ENCODE measurements at regions not wholly inside any gene's neighbourhood (a gene's known extent, or its start where the extent isn't known, plus 50 kb on each side); places are given as distances from the start of the nearest gene placed in this dataset.

DNA sequence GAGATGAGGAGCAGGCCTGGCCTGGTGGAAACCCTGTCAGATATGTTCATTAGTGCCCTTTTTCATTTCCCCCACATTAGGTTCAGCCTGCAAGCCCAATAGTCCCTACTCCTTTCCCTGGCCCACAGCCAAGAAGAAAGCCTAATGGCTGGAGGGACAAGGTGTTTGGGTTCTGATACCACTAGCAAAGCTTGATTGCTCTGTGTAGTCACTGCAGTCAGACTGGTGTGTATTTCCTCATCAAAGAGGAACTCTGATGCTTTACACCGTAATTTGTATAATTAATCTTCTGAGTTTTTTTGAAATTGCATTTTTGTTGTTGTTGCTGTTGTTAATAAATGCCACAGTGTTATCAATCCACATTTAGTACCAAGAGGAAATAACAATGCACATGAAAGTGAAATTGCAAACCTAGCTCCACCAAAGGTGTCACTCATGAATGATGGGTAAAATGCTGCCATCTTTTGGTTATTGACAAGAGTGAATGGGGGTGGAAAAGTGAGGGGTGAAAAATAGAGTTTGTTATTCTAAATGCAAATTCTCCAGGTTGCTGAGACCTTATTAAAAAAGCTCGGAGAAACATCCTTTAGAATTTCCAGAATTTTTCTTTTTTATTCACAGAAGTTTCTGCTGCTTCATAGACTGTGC is 320.2 kb upstream of the POU3F2 start:
- Histone ChIP-seq H3K79me2 (ENCODE audit: insufficient read depth, low read length) (no peaks in the 10 kb centered on the region), H3K4me1 (ENCODE audit: insufficient read depth, low read length, poor library complexity, severe bottlenecking) (no peaks in the 10 kb centered on the region), H3K36me3 (ENCODE audit: insufficient read depth, low read length) (no peaks in the 10 kb centered on the region), H3K4me2 (ENCODE audit: low read depth, low read length, poor library complexity, severe bottlenecking) (no peak overlapping the region), H3K9ac (ENCODE audit: low read depth, low read length, poor library complexity, severe bottlenecking) (no peak overlapping the region), H3K9me2 (replicated peaks; ENCODE audit: low read depth, low read length) (no peaks in the 10 kb centered on the region), H3K4me3 (ENCODE audit: low read length, poor library complexity, severe bottlenecking) (no peak overlapping the region), H2AFZ (ENCODE audit: low read length) (no peak overlapping the region), H3K9me3 (ENCODE audit: insufficient read depth, low read depth, low read length) (no peaks in the 10 kb centered on the region), H3F3A (ENCODE audit: low read depth) (no peaks in the 10 kb centered on the region), H3K27me3 (ENCODE audit: insufficient read depth, low read length, poor library complexity, severe bottlenecking) (no peaks in the 10 kb centered on the region), H4K20me1 (ENCODE audit: insufficient read depth, low read length, poor library complexity, severe bottlenecking) (no peaks in the 10 kb centered on the region)
- TF ChIP-seq EZH2phosphoT487 (IDR thresholded peaks at IDR 0.05; ENCODE audit: borderline replicate concordance) (no peak), CTCF (conservative IDR thresholded peaks at IDR 0.05; ENCODE audit: low read length) (0 out of 2 replicates have a peak, but pooled peaks have one; percentile 14)

DNA sequence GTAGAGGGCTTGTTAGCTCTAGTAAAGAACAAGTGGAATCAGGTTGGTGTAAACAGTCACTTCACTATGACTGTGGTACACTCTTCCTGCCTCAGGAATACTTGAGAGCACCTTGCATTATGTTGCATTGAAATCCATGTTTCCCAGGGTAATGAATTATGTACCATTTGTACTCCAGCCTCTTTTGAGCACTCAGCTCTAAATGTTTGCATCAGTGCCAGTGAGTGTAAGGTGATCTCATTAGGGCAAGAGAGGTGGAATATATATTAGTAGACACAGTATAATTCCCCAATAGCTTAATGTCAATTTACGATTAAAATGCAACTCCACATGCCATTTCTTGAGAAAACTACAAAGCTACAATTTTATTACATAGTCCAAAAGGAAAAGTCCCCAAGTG is 319.6 kb upstream of the POU3F2 start:
- no peak overlapping the region for H3K4me2 ChIP-seq (ENCODE audit: low read depth, low read length, poor library complexity, severe bottlenecking)
- H3K27me3 ChIP-seq (ENCODE audit: insufficient read depth, low read length, poor library complexity, severe bottlenecking) = no peaks in the 10 kb centered on the region
- H4K20me1 ChIP-seq (ENCODE audit: insufficient read depth, low read length, poor library complexity, severe bottlenecking) = no peaks in the 10 kb centered on the region
- no peaks in the 10 kb centered on the region for H3K9me2 ChIP-seq (replicated peaks; ENCODE audit: low read depth, low read length)
- no peak overlapping the region for H3K9ac ChIP-seq (ENCODE audit: low read depth, low read length, poor library complexity, severe bottlenecking)
- H2AFZ ChIP-seq (ENCODE audit: low read length) = no peak overlapping the region
- TF ChIP-seq CTCF (conservative IDR thresholded peaks at IDR 0.05; ENCODE audit: low read length) = no peak
- TF ChIP-seq EZH2phosphoT487 (IDR thresholded peaks at IDR 0.05; ENCODE audit: borderline replicate concordance) = no peak
- H3F3A ChIP-seq (ENCODE audit: low read depth) = no peaks in the 10 kb centered on the region
- H3K9me3 ChIP-seq (ENCODE audit: insufficient read depth, low read depth, low read length) = no peaks in the 10 kb centered on the region
- H3K79me2 ChIP-seq (ENCODE audit: insufficient read depth, low read length) = no peaks in the 10 kb centered on the region
- H3K36me3 ChIP-seq (ENCODE audit: insufficient read depth, low read length) = no peaks in the 10 kb centered on the region
- H3K4me3 ChIP-seq (ENCODE audit: low read length, poor library complexity, severe bottlenecking) = no peak overlapping the region
- no peaks in the 10 kb centered on the region for H3K4me1 ChIP-seq (ENCODE audit: insufficient read depth, low read length, poor library complexity, severe bottlenecking)

DNA sequence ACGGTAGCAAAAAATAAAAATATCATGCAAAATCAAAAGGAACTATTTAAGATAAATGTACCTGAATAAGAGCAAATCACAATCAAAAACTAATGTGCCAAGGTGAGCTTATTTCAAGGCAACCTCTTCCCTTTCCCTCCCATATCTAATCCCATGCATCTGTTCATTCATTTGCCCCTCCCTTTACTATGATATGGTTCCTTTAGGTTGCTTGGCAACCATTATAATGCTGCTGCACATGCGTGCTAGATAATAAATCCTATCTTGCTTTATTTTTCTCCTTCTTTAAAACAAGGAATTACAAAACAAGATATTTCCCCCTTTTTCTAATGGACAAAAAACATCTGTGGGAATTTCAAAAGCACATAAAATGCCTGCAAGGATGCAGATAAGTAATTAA is 318.2 kb upstream of the POU3F2 start:
- no peak overlapping the region for H3K9ac ChIP-seq (ENCODE audit: low read depth, low read length, poor library complexity, severe bottlenecking)
- no peaks in the 10 kb centered on the region for H3K9me2 ChIP-seq (replicated peaks; ENCODE audit: low read depth, low read length)
- no peak overlapping the region for H3K4me3 ChIP-seq (ENCODE audit: low read length, poor library complexity, severe bottlenecking)
- no peaks in the 10 kb centered on the region for H3F3A ChIP-seq (ENCODE audit: low read depth)
- no peaks in the 10 kb centered on the region for H3K4me1 ChIP-seq (ENCODE audit: insufficient read depth, low read length, poor library complexity, severe bottlenecking)
- no peak overlapping the region for H2AFZ ChIP-seq (ENCODE audit: low read length)
- H4K20me1 ChIP-seq (ENCODE audit: insufficient read depth, low read length, poor library complexity, severe bottlenecking) = no peaks in the 10 kb centered on the region
- H3K36me3 ChIP-seq (ENCODE audit: insufficient read depth, low read length) = no peaks in the 10 kb centered on the region
- H3K4me2 ChIP-seq (ENCODE audit: low read depth, low read length, poor library complexity, severe bottlenecking) = no peak overlapping the region
- no peaks in the 10 kb centered on the region for H3K79me2 ChIP-seq (ENCODE audit: insufficient read depth, low read length)
- no peaks in the 10 kb centered on the region for H3K9me3 ChIP-seq (ENCODE audit: insufficient read depth, low read depth, low read length)
- TF ChIP-seq CTCF (conservative IDR thresholded peaks at IDR 0.05; ENCODE audit: low read length) (no peak), EZH2phosphoT487 (IDR thresholded peaks at IDR 0.05; ENCODE audit: borderline replicate concordance) (no peak)
- H3K27me3 ChIP-seq (ENCODE audit: insufficient read depth, low read length, poor library complexity, severe bottlenecking) = no peaks in the 10 kb centered on the region
